Prostate gland (tissue), 2 donors: ENCODE measurements at regions not wholly inside any gene's neighbourhood (a gene's known extent, or its start where the extent isn't known, plus 50 kb on each side); places are given as distances from the start of the nearest gene placed in this dataset.

Experiments used
- DNase-seq: peaks from one replicate; pipeline ENCODE4 v3.0.0-alpha.2; 2019; ENCODE audit warnings: low spot score
- H3K27ac ChIP-seq, 2 donors: fragments of 200-600 bp; sonication (generic); 2 replicates each; pipeline ENCODE4 v1.5.1; 2017 to 2019
- H3K27me3 ChIP-seq: fragments of 200-600 bp; sonication (generic); replicated peaks from 2 replicates; pipeline ENCODE4 v1.5.1; 2019; ENCODE audit not compliant: insufficient read depth
- H3K36me3 ChIP-seq, 2 donors: fragments of 200-600 bp; sonication (generic); 1 replicate in 1 of 2; 2 replicates in 1 of 2; pipeline versions ENCODE4 v1.5.1 to v1.8.1; 2017 to 2019
- H3K4me1 ChIP-seq: fragments of 200-600 bp; sonication (generic); replicated peaks from 2 replicates; pipeline ENCODE4 v1.5.1; 2019
- H3K4me3 ChIP-seq, 2 donors: fragments of 200-600 bp; sonication (generic); 2 replicates each; pipeline ENCODE4 v1.5.1; 2017 to 2019
- H3K9me3 ChIP-seq: fragments of 200-600 bp; sonication (generic); 2 replicates; pipeline ENCODE4 v1.5.1; 2017
- POLR2A ChIP-seq: fragments of 450-650 bp; IDR thresholded peaks from one replicate; pipeline ENCODE4 v1.6.1; 2016; ENCODE audit warnings: antibody characterized with exemption, mild to moderate bottlenecking
- POLR2AphosphoS5 ChIP-seq: sonication (generic); formaldehyde crosslinking; IDR thresholded peaks from one replicate; pipeline ENCODE4 v1.6.1; 2017; ENCODE audit warnings: antibody characterized with exemption
- WGBS: methylation state at CpG from one replicate; pipeline ENCODE4 v1.1.5; 2018; 5-methylcytosine and 5-hydroxymethylcytosine counted together
- intact Hi-C: fragments of 100-400 bp; cut with DNase I; formaldehyde crosslinking; loops from one replicate; pipeline ENCODE4 v1.14.2; 2022
- TF ChIP-seq, protein P1 (sequence below), 4 experiments: fragments of 200-600 bp in 2 of 4; fragments of 450-650 bp in 2 of 4; sonication (generic) in 2 of 4; IDR thresholded peaks; 1 replicate in 3 of 4; 2 replicates in 1 of 4; pipeline ENCODE4 v1.5.1; 2016 to 2019; ENCODE audit warnings: antibody characterized with exemption in 4 of 4, mild to moderate bottlenecking in 2 of 4, moderate library complexity in 2 of 4

- no peaks in the 10 kb centered on the region for H3K27me3 ChIP-seq
- H3K9me3 ChIP-seq: no peaks in the 10 kb centered on the region
- TF ChIP-seq POLR2A (no peak), POLR2AphosphoS5 (no peak)
- TF ChIP-seq, protein P1, sequence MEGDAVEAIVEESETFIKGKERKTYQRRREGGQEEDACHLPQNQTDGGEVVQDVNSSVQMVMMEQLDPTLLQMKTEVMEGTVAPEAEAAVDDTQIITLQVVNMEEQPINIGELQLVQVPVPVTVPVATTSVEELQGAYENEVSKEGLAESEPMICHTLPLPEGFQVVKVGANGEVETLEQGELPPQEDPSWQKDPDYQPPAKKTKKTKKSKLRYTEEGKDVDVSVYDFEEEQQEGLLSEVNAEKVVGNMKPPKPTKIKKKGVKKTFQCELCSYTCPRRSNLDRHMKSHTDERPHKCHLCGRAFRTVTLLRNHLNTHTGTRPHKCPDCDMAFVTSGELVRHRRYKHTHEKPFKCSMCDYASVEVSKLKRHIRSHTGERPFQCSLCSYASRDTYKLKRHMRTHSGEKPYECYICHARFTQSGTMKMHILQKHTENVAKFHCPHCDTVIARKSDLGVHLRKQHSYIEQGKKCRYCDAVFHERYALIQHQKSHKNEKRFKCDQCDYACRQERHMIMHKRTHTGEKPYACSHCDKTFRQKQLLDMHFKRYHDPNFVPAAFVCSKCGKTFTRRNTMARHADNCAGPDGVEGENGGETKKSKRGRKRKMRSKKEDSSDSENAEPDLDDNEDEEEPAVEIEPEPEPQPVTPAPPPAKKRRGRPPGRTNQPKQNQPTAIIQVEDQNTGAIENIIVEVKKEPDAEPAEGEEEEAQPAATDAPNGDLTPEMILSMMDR (IDR thresholded peaks at IDR 0.05): no peak
- no peak for DNase-seq
- H3K36me3 ChIP-seq: no peaks in the 10 kb centered on the region
- intact Hi-C loops: no loop called here
- no peaks in the 10 kb centered on the region for H3K4me1 ChIP-seq
- H3K27ac ChIP-seq: no peak overlapping the region
- H3K4me3 ChIP-seq: no peak overlapping the region
Measured at GRCh38 chr3:168659015-168659414, 563.3 kb upstream of the GOLIM4 start.

- Histone ChIP-seq H3K36me3 (no peaks in the 10 kb centered on the region), H3K4me1 (no peaks in the 10 kb centered on the region), H3K27ac (no peak overlapping the region), H3K9me3 (no peaks in the 10 kb centered on the region), H3K4me3 (no peak overlapping the region), H3K27me3 (no peaks in the 10 kb centered on the region)
- no peak for DNase-seq
- intact Hi-C loops: no loop called here
- no peak for TF ChIP-seq POLR2AphosphoS5
- TF ChIP-seq POLR2A: no peak
- TF ChIP-seq, protein P1 (IDR thresholded peaks at IDR 0.05): no peak
- 94% methylated on average over 1 of the region's 1 CpG for WGBS
Measured at GRCh38 chr3:168655611-168656010, 559.9 kb upstream of the GOLIM4 start.

- Histone ChIP-seq H3K27me3 (no peaks in the 10 kb centered on the region), H3K4me3 (no peak overlapping the region), H3K9me3 (no peaks in the 10 kb centered on the region), H3K27ac (no peak overlapping the region), H3K4me1 (no peaks in the 10 kb centered on the region), H3K36me3 (no peaks in the 10 kb centered on the region)
- no peak for DNase-seq
- 66% methylated on average over 2 of the region's 2 CpGs for WGBS
- intact Hi-C loops: no loop called here
- TF ChIP-seq, protein P1 (IDR thresholded peaks at IDR 0.05): no peak
- TF ChIP-seq POLR2A (no peak), POLR2AphosphoS5 (no peak)
Measured at GRCh38 chr3:168654700-168655099, 559.0 kb upstream of the GOLIM4 start.

DNA sequence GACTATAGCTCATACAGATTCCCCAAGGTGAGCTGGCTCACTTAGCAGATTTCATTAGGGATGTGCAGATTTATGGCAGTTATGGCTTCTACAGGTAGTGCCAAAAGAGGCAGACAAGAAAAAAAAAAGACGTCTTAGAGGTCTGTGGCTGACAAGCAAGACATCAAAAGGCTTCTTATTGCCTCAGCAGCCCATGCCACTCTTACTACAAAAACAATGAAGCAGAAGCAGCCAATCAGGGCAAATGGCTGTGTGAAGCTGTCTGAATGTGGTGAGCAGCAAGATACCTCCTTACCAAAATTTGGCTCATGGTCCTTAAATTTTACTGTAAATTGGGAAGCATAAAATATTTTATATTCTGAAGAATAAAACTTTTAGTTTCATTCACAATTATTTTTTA lies 557.5 kb upstream of the GOLIM4 start:
- H3K27ac ChIP-seq: no peak overlapping the region
- H3K4me3 ChIP-seq: no peak overlapping the region
- WGBS: 33% methylated on average over 1 of the region's 1 CpG
- TF ChIP-seq POLR2AphosphoS5: no peak
- no peak for TF ChIP-seq POLR2A
- DNase-seq: no peak
- intact Hi-C loops: no loop called here
- H3K36me3 ChIP-seq: no peaks in the 10 kb centered on the region
- no peaks in the 10 kb centered on the region for H3K27me3 ChIP-seq
- no peaks in the 10 kb centered on the region for H3K4me1 ChIP-seq
- H3K9me3 ChIP-seq: no peaks in the 10 kb centered on the region

- no peaks in the 10 kb centered on the region for H3K36me3 ChIP-seq
- no peak overlapping the region for H3K27ac ChIP-seq
- H3K4me1 ChIP-seq: no peaks in the 10 kb centered on the region
- no peak for TF ChIP-seq POLR2AphosphoS5
- H3K27me3 ChIP-seq: no peaks in the 10 kb centered on the region
- no peaks in the 10 kb centered on the region for H3K9me3 ChIP-seq
- no peak for DNase-seq
- intact Hi-C loops: no loop called here
- 86% methylated on average over 3 of the region's 3 CpGs for WGBS
- no peak overlapping the region for H3K4me3 ChIP-seq
Measured at GRCh38 chr3:168648321-168648720, 552.6 kb upstream of the GOLIM4 start.

- no peak overlapping the region for H3K4me3 ChIP-seq
- H3K9me3 ChIP-seq: no peaks in the 10 kb centered on the region
- no peak for DNase-seq
- no peak overlapping the region for H3K27ac ChIP-seq
- no peaks in the 10 kb centered on the region for H3K4me1 ChIP-seq
- H3K36me3 ChIP-seq: no peaks in the 10 kb centered on the region
- TF ChIP-seq POLR2AphosphoS5: no peak
- H3K27me3 ChIP-seq: no peaks in the 10 kb centered on the region
- intact Hi-C loops: no loop called here
Measured at GRCh38 chr3:168647582-168647981, 551.9 kb upstream of the GOLIM4 start.
